GM19239 (cell line): ENCODE measurements at regions not wholly inside any gene's neighbourhood (a gene's known extent, or its start where the extent isn't known, plus 50 kb on each side); places are given as distances from the start of the nearest gene placed in this dataset.
A peak's percentile ranks its signal among the peaks of the same experiment; 100 is the strongest.

Experiments used
- DNase-seq: peaks from one replicate; pipeline ENCODE4 v3.0.0; 2011; ENCODE audit warnings: low spot score; ENCODE audit not compliant: insufficient read length
- FAIRE-seq: peaks from 2 replicates; lab custom pipeline; 2011; peaks lifted over from hg19 to GRCh38; lab: Jason Lieb, UNC

- no peak for DNase-seq
Measured at GRCh38 chr3:106699122-106699521, 678.1 kb upstream of the CCDC54 start.

DNA sequence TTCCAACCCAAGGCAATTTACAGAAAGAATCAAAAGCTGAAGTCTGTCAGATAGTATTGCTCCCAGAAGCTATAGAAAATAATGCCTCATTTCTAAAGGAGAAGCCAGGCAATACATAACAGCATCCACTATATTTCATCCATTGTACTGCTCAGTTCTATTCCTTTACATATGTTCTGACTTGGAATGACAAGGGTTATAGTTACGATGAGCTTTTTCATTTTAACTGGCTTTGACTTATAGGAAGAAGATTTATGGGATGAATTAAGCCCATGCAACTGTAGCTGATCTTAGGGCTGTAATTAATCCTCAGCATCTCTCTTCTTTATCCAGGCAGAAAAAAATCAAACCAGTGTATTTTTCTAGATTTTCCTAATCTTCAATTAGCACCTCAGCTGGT is 676.3 kb upstream of the CCDC54 start:
- FAIRE-seq (no peak), DNase-seq (no peak)

More at GRCh38 chr3:106699122-106699521, 678.1 kb upstream of the CCDC54 start:
- FAIRE-seq: no peak

GRCh38 chr3:106703524-106703923 is 673.7 kb upstream of the CCDC54 start:
- DNase-seq (no peak), FAIRE-seq (no peak)

DNA sequence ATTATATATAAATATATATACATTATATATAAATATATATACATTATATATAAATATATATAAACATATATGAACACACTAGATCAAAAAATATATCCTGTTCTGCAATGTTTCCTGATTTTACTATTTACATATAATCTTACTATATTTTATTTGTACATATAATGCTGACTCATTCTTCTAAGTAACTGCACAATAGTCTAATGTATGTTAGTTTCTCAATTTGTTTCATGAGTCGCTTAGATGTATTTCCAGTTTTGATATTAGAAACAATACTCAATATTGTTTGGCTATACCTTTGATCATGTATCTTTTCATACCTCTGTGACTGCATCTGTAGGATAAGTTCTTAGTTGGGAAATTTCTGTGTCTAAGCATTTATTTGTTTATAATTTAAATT is 669.9 kb upstream of the CCDC54 start:
- DNase-seq: no peak
- peak; percentile 47 for FAIRE-seq

GRCh38 chr3:106710596-106710995 is 666.6 kb upstream of the CCDC54 start:
- FAIRE-seq (no peak), DNase-seq (no peak)

DNA sequence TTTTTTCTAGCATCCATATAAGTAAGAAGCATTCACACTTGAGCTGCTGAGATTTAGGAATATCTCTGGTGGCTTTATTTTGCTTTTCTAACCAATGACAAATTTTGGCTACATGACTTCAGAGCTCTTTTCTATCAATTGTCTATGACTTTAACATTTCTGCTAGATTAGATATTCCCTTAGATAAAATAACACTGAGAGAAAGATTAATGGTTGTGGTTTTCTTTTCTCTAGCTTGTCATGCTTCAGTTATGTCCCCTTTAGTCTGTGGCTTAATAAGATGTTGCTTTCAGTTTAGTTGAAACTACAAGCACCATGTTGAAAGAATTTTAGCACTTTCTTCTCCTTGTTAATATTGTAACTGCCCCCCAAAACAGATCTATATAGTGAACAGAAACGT is 665.6 kb upstream of the CCDC54 start:
- no peak for FAIRE-seq
- DNase-seq: no peak

GRCh38 chr3:106714400-106714799 is 662.8 kb upstream of the CCDC54 start:
- no peak for FAIRE-seq
- no peak for DNase-seq

DNA sequence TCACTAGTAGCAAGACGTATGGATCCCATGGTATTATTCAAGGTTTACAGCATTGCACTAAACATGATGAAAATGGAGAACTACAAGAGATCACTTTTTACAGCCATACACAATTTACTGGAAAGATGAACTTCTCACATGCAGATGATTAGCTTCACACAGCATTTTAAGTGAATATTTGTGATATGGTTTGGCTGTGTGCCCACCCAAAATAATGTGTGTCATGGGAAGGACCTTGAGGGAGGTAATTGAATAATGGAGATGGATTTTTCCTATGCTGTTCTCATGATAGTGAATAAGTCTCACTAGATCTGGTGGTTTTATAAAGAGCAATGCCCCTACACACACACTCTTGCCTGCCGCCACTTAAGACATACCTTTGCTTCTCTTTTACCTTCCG is 662.0 kb upstream of the CCDC54 start:
- FAIRE-seq (no peak), DNase-seq (no peak)

GRCh38 chr3:106717178-106717780 is 660.0 kb upstream of the CCDC54 start:
- FAIRE-seq (no peak), DNase-seq (no peak)

DNA sequence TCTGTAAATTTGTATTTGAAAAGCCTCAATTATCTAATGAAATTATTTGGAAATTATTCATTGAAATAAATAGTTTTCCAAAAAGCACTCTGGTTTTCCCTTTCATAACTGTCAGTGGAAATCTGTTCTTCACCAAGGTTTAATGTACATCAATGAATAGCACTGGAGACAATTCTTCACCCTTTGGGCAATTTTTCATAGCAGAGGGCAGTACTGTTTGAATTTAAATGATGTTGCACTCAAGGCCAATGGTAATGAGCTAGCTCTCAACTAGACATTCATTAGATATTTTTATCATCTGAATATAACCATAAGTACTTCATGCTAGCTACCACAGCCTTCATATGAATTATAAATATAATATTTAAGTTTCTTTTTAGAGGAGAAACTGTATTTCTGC is 658.2 kb upstream of the CCDC54 start:
- no peak for FAIRE-seq

GRCh38 chr3:106719583-106719982 is 657.7 kb upstream of the CCDC54 start:
- no peak for DNase-seq
- FAIRE-seq: no peak

More for the DNA sequence above, 658.2 kb upstream of the CCDC54 start:
- DNase-seq: no peak

- DNase-seq (no peak), FAIRE-seq (no peak)
Measured at GRCh38 chr3:106720510-106720909, 656.7 kb upstream of the CCDC54 start.

DNA sequence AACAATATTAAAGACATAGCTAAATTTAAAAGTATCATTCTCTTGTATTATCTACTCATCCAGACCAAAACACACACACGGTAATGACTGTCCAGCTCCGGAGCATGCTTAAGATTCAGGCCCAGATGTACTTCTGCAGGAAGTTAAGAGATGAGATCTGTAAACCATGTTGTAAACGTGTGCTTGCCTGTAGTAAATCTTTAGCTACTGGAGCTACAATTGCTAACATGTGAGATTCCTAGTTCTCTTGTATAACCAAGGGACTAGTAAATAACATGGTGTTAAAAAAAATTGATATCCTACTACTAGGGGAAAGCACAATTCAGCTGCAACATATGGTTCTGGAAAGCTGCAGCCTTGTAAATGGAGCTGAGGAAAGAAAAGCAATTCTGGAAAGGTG is 651.7 kb upstream of the CCDC54 start:
- DNase-seq (no peak), FAIRE-seq (no peak)

- FAIRE-seq: no peak
- DNase-seq: no peak
Measured at GRCh38 chr3:106728315-106729098, 648.7 kb upstream of the CCDC54 start.

- FAIRE-seq (no peak), DNase-seq (no peak)
Measured at GRCh38 chr3:106729481-106729880, 647.8 kb upstream of the CCDC54 start.

GRCh38 chr3:106731230-106731629 is 646.0 kb upstream of the CCDC54 start:
- FAIRE-seq (no peak), DNase-seq (no peak)

- FAIRE-seq: no peak
- no peak for DNase-seq
Measured at GRCh38 chr3:106734712-106735111, 642.5 kb upstream of the CCDC54 start.

- DNase-seq: no peak
- no peak for FAIRE-seq
Measured at GRCh38 chr3:106737265-106737664, 640.0 kb upstream of the CCDC54 start.

DNA sequence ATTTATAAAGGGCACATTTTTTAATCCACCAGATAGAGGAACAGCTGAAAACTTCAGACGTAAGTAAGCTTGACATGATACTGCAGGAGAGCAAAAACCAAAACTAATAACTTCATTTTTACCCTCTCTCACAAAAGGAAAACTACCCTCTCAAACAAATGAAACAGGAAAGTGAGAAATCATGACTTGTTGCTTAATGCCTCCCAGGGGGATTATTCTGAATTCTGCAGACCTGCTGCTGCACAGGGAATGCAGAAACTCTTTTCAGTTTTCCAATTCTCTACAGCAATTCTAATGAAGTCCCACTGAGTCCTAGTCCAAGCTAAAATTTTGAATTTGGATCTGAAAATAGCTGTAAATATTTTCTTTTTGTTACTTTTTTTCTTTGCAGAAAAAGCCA is 637.1 kb upstream of the CCDC54 start:
- DNase-seq (no peak), FAIRE-seq (no peak)

DNA sequence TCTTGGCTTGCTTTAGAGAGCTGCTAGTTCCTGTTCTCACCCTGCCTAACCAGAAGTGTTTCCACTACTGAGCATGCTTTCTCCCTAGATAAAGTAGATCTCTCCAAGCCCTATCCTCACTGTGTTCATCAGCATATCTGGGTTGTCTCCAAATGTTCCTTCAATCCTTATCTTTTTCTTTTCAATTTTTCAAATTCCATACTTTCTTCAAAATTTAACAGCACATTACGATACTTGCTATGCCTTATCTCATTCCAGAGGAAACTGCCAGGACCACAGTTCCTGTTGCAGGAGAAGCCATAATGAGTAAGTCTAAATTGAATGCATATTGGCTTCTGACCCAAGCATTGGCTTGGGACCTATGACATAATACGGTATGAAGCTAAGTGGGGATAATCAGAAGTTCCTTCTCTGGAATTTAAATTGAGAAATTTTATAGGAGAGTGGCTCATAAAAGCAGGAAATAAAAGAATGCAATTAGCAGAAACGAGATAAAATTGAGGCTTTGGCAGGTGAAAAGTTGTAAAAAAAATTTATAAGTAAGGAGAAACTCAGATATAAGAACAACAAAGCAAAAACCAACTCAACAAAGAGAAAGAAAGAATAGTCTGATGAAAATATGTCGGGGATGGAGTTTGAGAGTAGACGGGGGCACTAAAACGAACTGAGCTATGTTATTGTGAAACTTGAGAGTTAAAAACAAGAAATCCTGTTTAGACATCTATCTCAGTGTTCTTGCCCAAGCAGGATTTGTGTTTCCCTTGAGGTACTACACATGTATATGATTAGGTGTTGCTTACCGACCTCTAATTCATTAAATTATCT is 631.7 kb upstream of the CCDC54 start:
- DNase-seq (no peak), FAIRE-seq (no peak)

DNA sequence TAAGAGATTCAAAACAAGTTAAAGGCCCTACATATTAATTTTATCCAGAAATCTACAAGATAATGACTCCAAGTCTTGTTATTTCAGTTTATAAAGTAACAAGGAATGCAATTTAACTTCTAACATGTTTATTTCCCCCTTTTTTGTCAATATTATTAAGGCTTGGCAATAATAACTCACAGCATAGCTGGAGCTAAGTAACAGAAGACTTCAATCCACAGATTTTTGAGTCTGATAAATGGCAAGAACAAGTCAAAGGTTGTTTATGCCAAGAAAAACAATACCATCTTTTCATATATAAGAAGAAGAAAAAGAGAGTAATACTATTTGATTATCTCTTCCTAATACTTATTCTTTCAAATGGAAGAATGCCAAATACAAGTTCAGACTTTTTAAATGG is 631.0 kb upstream of the CCDC54 start:
- FAIRE-seq (no peak), DNase-seq (no peak)
